A673 (cell line): ENCODE measurements at regions not wholly inside any gene's neighbourhood (a gene's known extent, or its start where the extent isn't known, plus 50 kb on each side); places are given as distances from the start of the nearest gene placed in this dataset.

Experiments used
- EZH2 ChIP-seq: fragments of 200-600 bp; sonication (generic); IDR thresholded peaks from 2 replicates; pipeline ENCODE4 v1.6.1; 2017; ENCODE audit warnings: borderline replicate concordance, low read depth, mild to moderate bottlenecking, mixed read lengths, antibody characterized with exemption, low read length; ENCODE audit not compliant: poor library complexity, severe bottlenecking
- TF ChIP-seq, protein P1 (sequence below): fragments of 300-800, 200-600 bp; sonication (generic); conservative IDR thresholded peaks from 2 replicates; pipeline ENCODE4 v1.5.1; 2017; ENCODE audit warnings: low read depth, mild to moderate bottlenecking, antibody characterized with exemption, low read length, moderate library complexity, mixed read lengths

DNA sequence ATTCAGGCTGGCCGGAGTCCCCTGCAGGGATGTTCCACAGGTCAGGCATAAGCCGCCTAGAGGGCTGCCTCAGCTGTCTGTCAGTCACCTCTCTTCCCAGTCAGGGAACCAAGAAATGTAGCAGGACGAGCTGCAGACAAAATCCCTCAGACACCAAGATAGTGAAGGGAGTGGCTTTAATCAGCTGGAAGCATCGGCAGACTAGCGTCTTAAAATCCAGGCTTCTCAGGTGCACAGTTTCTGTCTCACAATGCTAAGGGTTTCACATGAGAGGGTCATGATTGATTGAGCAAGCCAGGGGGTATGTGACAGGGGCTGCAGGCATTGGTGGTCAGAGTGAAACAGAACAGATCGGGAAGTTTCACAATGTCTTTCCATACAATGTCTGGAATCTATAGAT is 247.2 kb downstream of the CDH10 start:
- TF ChIP-seq, protein P1, sequence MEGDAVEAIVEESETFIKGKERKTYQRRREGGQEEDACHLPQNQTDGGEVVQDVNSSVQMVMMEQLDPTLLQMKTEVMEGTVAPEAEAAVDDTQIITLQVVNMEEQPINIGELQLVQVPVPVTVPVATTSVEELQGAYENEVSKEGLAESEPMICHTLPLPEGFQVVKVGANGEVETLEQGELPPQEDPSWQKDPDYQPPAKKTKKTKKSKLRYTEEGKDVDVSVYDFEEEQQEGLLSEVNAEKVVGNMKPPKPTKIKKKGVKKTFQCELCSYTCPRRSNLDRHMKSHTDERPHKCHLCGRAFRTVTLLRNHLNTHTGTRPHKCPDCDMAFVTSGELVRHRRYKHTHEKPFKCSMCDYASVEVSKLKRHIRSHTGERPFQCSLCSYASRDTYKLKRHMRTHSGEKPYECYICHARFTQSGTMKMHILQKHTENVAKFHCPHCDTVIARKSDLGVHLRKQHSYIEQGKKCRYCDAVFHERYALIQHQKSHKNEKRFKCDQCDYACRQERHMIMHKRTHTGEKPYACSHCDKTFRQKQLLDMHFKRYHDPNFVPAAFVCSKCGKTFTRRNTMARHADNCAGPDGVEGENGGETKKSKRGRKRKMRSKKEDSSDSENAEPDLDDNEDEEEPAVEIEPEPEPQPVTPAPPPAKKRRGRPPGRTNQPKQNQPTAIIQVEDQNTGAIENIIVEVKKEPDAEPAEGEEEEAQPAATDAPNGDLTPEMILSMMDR = no peak
- no peak for TF ChIP-seq EZH2
